Keratinocyte (primary cell): ENCODE measurements at regions not wholly inside any gene's neighbourhood (a gene's known extent, or its start where the extent isn't known, plus 50 kb on each side); places are given as distances from the start of the nearest gene placed in this dataset.

Source experiments
- EZH2 ChIP-seq: IDR thresholded peaks from one replicate; pipeline ENCODE4 v1.6.1; 2012; ENCODE audit warnings: inconsistent platforms, mild to moderate bottlenecking, low read length, moderate library complexity
- TF ChIP-seq, protein P1 (sequence below), 3 experiments: IDR thresholded peaks in 1 of 3; conservative IDR thresholded peaks in 1 of 3; optimal IDR thresholded peaks in 1 of 3; 2 replicates in 2 of 3; 3 replicates in 1 of 3; pipeline versions ENCODE3 to v1.5.1; 2011; ENCODE audit warnings: low read length in 3 of 3, mild to moderate bottlenecking in 3 of 3, moderate library complexity in 2 of 3, control low read depth in 1 of 3, inconsistent platforms in 1 of 3; ENCODE audit not compliant: insufficient read depth in 2 of 3; ENCODE audit errors: extremely low read depth in 1 of 3

DNA sequence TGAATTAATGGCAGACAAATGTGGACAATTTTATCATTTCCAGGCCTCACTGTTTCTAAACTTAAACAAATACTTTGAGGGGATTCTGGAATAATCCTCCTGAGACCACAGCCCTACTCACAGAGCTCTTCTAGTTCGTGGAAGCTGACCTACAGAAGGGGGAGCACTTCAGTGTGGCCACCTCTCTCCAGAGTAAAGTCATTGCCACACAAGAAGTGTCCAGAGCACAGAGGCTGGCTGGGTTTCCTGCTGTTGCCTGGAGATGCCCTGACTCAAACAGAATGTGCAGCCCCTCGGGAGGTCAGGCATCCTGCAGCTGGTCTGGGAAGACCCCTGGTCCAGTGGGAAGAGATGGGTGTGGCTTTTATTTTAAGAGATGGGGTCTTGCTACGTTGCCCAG lies 110.9 kb downstream of the QRSL1 start:
- TF ChIP-seq, protein P1, sequence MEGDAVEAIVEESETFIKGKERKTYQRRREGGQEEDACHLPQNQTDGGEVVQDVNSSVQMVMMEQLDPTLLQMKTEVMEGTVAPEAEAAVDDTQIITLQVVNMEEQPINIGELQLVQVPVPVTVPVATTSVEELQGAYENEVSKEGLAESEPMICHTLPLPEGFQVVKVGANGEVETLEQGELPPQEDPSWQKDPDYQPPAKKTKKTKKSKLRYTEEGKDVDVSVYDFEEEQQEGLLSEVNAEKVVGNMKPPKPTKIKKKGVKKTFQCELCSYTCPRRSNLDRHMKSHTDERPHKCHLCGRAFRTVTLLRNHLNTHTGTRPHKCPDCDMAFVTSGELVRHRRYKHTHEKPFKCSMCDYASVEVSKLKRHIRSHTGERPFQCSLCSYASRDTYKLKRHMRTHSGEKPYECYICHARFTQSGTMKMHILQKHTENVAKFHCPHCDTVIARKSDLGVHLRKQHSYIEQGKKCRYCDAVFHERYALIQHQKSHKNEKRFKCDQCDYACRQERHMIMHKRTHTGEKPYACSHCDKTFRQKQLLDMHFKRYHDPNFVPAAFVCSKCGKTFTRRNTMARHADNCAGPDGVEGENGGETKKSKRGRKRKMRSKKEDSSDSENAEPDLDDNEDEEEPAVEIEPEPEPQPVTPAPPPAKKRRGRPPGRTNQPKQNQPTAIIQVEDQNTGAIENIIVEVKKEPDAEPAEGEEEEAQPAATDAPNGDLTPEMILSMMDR (optimal IDR thresholded peaks at IDR 0.05 in 1 of 3, IDR thresholded peaks at IDR 0.05 in 1 of 3, conservative IDR thresholded peaks at IDR 0.05 in 1 of 3; ENCODE audit: extremely low read depth in 1 of 3, insufficient read depth in 2 of 3, low read length in 3 of 3), result peak in 1 of 3 experiments; percentile 3
- no peak for TF ChIP-seq EZH2
